ENCODE measurements at regions not wholly inside any gene's neighbourhood (a gene's known extent, or its start where the extent isn't known, plus 50 kb on each side); places are given as distances from the start of the nearest gene placed in this dataset.

DNA sequence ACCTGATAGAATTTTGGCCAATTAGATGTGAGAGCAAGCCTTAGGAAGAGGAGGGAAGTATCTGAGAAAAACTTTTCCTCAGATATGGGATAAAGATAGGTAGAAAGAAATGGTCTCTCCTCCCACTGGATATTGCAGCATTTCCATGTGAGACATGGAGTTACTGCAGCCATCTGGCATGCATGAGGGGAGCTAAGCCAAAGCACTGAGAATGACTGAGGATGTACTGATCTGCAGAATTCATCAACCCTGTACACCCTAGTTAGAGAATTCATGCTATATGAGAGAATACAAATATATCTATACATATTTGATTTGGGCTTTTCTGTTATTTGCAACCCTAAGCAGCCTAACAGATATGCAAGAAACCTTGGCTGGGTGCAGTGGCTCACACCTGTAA lies 52.5 kb upstream of the RPL34 start:
- DNase-seq (ENCODE audit: low read depth), result no peak

GRCh38 chr4:108561116-108561515 lies 59.3 kb upstream of the RPL34 start:
- no peak for DNase-seq (ENCODE audit: low read depth)

GRCh38 chr4:108560616-108561015 lies 59.8 kb upstream of the RPL34 start:
- peak; percentile 13 for DNase-seq (ENCODE audit: low read depth)

DNA sequence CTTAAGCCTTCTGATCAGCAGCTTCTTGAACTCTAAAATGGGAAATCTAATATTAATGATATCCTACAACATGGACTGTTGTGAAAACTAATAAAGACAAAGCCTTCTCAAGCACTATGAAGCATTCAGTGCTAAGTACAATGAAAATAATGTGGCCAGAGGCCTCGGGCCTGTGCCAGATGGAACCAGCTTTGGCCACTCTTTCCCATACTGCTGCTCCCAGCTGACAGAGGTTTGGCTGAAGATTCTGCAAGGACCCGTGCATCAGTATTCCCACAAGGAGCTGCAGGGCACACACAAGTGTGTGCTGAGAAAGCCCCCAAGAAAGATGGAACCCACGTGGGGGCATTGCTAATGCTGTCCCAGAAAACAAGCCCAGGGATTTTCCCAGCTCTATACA lies 60.5 kb upstream of the RPL34 start:
- DNase-seq (ENCODE audit: low read depth), result no peak

DNA sequence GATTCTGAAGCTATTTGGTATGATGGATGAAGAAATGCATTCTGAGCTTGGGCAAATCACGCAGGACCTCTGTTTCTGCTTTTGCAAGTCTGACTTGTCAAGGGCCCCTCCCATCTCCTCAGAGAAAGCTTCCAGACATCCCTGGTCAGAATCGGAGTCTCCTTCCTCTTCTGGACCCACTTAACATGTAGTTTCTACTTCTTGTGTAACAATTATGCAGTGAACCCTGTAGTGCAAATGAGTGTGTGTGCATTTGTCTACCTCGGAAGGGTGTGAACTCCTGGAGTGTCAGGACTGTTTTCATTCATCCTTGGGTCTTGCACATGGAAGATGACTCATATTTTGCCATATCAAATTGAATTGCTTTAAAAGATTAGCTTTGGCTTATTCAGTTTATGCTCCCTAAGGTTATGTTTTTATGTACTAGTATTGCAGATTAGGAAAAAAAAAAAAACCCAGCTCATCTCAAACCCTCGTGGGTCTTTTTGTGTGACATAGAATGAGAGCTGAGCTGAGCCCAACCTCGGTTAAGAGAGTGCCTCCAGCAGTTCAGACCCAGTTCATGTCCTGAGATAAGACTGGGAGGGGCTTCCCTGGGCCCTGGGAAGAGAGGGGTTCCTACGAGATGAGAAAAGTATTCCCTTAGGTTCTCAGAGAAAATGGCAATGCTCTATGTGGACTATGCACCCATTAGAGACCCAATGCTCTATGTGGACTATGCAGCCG lies 61.1 kb upstream of the RPL34 start:
- peak; percentile 60 for DNase-seq (ENCODE audit: low read depth)

DNA sequence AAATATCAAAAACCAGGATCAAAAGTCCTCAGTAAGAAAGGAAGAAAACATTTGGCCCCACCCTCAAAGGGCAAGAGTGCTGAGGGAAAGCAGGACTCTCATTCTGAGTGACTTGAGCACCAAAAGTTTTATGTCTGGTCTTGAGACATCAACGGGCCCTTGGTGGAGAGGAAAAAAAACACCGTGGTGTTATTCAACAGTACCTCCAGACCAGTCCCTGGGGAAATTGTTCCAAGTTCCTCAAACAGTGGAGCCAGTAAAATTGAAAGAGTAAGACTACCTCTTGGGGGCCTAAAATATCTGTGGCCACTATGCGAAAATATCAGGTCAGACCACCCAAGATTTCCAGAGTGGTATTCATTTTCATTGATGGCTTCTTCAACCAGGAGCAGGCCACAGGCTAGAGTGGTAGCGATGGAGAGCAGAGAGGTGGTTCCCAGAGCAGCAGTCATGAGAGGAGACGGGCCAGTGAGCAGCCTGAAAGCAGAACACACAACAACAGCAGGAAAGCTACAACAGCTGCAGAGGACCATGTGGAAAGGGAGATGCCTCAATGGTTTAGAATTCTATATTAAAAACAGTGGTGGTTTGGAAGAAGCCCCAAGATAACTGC lies 63.7 kb upstream of the RPL34 start:
- no peak for DNase-seq (ENCODE audit: low read depth)

GRCh38 chr4:108556166-108556565 lies 64.2 kb upstream of the RPL34 start:
- no peak for DNase-seq (ENCODE audit: low read depth)

DNA sequence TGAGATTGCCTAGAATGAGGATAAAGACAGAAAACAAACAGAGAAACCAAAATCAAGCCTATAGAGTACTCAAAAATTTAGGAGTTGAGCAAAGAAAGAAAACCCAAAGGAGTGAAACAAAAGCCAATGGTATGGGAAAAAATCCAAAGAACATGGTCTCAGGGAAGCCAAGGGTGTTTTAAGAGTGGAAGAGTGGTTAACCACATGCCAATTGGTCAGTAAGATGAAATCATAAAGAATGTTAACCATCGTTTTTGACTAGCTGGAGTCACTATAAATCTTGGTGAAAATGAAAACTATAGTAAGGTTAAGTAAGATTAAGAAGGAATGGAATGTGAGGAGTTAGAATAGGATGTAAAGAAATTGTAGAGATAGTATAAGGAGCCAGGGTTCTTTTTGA lies 64.7 kb upstream of the RPL34 start:
- DNase-seq (ENCODE audit: low read depth), result no peak

DNA sequence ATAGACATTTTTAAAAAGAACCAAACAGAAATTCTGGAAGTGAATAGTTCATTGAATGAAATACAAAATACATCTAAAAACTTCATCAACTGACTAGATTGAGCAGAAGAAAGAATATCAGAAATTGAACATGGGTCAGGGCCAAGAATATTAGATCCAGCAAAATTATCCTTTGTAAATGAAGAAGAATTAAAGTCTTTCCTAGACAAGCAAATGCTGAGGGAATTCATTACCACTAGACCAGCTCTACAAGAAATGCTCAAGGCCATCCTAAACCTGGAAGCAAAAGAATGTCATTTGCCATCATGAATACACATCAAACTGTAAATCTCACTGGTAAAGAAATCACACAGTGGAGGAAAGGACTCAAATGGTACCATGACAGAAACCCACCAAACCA lies 72.7 kb upstream of the RPL34 start:
- no peak for DNase-seq (ENCODE audit: low read depth)

GRCh38 chr4:108546728-108547127 lies 73.6 kb upstream of the RPL34 start:
- no peak for DNase-seq (ENCODE audit: low read depth)

DNA sequence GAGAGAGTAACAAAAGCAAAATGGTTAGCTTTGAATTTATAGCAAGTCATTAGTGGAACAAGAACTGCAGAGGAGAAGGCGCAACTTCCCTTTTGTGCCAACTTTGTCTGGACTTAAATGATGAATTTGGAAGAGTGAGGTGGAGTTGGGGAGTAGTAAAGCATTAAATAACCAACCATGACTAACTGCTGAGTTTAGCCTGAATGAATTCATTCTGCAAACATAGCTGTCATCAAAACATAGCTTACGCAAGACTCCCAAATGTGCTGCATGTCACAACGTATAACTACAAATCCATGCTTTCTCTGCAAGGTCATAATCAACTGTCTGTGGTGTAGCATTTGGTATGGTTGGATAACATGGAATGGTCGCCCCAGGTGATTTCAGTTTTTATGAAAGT lies 75.9 kb upstream of the RPL34 start:
- DNase-seq (ENCODE audit: low read depth), result peak; percentile 61

GRCh38 chr4:108543359-108543968 lies 76.9 kb upstream of the RPL34 start:
- no peak for DNase-seq (ENCODE audit: low read depth)

DNA sequence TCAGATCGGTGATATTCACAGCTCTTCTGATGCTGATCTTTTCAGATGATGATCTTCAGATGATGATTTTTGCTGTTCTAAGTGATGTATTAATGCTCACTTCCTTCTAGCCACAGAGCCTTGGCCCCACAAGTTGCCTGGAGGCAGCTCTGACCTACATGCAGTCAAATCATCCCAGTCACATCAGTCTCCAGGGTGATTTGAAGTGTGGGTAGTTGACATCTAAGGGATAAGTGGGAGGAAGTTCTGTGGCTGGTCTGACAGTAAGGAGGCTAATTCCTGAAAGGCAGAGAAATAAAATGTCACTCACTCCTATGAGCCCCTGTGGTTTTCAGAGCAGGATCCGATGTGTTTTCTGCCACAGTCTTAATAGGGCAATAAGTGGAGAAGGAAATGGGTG lies 79.8 kb upstream of the RPL34 start:
- peak; percentile 7 for DNase-seq (ENCODE audit: low read depth)

DNA sequence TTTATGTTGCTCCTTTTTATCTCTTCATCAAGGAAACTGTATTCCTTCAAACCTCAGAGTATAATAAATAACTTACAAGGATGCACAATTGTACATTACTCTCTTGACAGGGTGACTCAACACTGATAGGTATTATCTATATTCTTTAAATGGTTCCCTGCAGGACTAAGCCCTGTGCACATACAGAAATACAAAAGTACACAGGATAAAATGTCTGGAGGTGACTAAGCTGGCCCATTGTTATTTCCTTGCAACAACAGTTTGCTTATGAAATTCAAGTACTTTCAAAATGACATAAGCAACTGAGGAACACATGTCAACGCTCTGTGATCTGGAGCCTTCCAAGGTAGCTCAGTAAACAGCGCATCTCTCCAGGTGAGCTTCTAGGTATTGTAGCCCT lies 83.8 kb upstream of the RPL34 start:
- DNase-seq (ENCODE audit: low read depth), result peak; percentile 8

GRCh38 chr4:108535757-108536156 lies 84.6 kb upstream of the RPL34 start:
- DNase-seq (ENCODE audit: low read depth), result no peak

DNA sequence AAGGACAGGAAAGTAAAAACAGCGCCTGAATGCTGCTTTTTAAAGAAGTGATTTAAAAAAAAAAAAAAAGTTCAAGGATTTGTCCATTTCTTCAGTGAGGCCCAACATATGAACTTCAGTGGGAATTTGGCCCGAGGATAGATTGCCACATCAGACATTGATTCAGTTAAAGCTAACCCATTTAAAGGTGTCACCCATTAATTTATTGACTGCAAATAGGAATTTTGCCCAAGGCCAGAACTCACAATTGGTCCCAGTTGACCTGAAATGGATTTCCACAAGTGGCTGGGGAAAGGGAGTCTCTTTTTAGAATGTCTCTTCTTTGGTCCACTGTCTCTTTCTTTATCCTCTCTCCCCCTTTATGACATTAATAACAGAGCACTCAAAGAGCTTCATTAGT lies 86.5 kb upstream of the RPL34 start:
- DNase-seq (ENCODE audit: low read depth), result no peak

GRCh38 chr4:108533245-108533844 lies 87.0 kb upstream of the RPL34 start:
- DNase-seq (ENCODE audit: low read depth), result peak; percentile 23

GRCh38 chr4:108532738-108533137 lies 87.6 kb upstream of the RPL34 start:
- no peak for DNase-seq (ENCODE audit: low read depth)

GRCh38 chr4:108532187-108532586 lies 88.2 kb upstream of the RPL34 start:
- no peak for DNase-seq (ENCODE audit: low read depth)

- no peak for DNase-seq (ENCODE audit: low read depth)
Observed at GRCh38 chr4:108531461-108531860, 88.9 kb upstream of the RPL34 start.

GRCh38 chr4:108529984-108530905 lies 90.1 kb upstream of the RPL34 start:
- DNase-seq (ENCODE audit: low read depth), result no peak

GRCh38 chr4:108529102-108529501 lies 91.3 kb upstream of the RPL34 start:
- DNase-seq (ENCODE audit: low read depth), result no peak
